OCI-LY7 (cell line): ENCODE measurements at regions not wholly inside any gene's neighbourhood (a gene's known extent, or its start where the extent isn't known, plus 50 kb on each side); places are given as distances from the start of the nearest gene placed in this dataset.
"Not testable (repeated sequence)": the region's sequence is repeated elsewhere in the genome, so short reads cannot be mapped to it uniquely, and the experiment has no call there.

Source experiments
- BruUV-seq: library from RNA; stranded (reverse); fragments of 400-500 nt; replicated peaks from 2 replicates; lab custom pipeline; 2021; lab: Mats Ljungman, UMichigan
- CTCF ChIA-PET: fragments of 300-600 bp; sonication (Branson Sonifier 250); formaldehyde crosslinking; loops from one replicate; lab custom pipeline; 2022; ENCODE audit warnings: antibody characterized with exemption; ENCODE audit not compliant: unreplicated experiment; lab: Charles Lee
- POLR2A ChIA-PET: fragments of 300-600 bp; sonication (Branson Sonifier 250); formaldehyde crosslinking; loops from one replicate; lab custom pipeline; 2022; ENCODE audit warnings: antibody characterized with exemption; lab: Charles Lee
- DNase-seq: peaks from one replicate; pipeline ENCODE4 v3.0.0-alpha.2; 2015; ENCODE audit warnings: low spot score
- H2AFZ ChIP-seq: fragments of 200-600 bp; sonication (generic), shearing (Covaris generic); 2 replicates; pipeline ENCODE4 v1.6.1; 2014; ENCODE audit warnings: mild to moderate bottlenecking, antibody characterized with exemption, low read length, moderate library complexity
- H3K27ac ChIP-seq: fragments of 200-600 bp; sonication (generic); 2 replicates; pipeline ENCODE4 v1.5.1; 2014; ENCODE audit warnings: mixed run types, low read depth, mild to moderate bottlenecking, moderate library complexity, low read length, inconsistent platforms; ENCODE audit not compliant: poor library complexity, severe bottlenecking
- H3K36me3 ChIP-seq: fragments of 200-600 bp; sonication (generic); 2 replicates; pipeline ENCODE4 v1.6.1; 2014; ENCODE audit warnings: mild to moderate bottlenecking, antibody characterized with exemption, low read length, moderate library complexity, mixed read lengths; ENCODE audit not compliant: insufficient read depth
- H3K4me1 ChIP-seq: fragments of 200-600 bp; sonication (generic); 2 replicates; pipeline ENCODE4 v1.5.1; 2014; ENCODE audit warnings: mild to moderate bottlenecking, low read length; ENCODE audit not compliant: insufficient read depth, poor library complexity, severe bottlenecking
- H3K4me2 ChIP-seq: fragments of 200-600 bp; sonication (generic); 2 replicates; pipeline ENCODE4 v1.6.1; 2014; ENCODE audit warnings: mild to moderate bottlenecking, low read length
- H3K4me3 ChIP-seq: fragments of 200-600 bp; sonication (generic); 2 replicates; pipeline ENCODE4 v1.5.1; 2014; ENCODE audit warnings: mild to moderate bottlenecking, low read depth, low read length; ENCODE audit not compliant: poor library complexity, severe bottlenecking
- H3K79me2 ChIP-seq: fragments of 200-600 bp; sonication (generic); 2 replicates; pipeline ENCODE4 v1.6.1; 2016; ENCODE audit warnings: low read depth, mild to moderate bottlenecking, low read length, moderate library complexity, mixed read lengths; ENCODE audit not compliant: insufficient read depth
- H3K9me2 ChIP-seq: fragments of 200-600 bp; sonication (generic); 2 replicates; pipeline ENCODE4 v1.6.1; 2016; ENCODE audit warnings: mild to moderate bottlenecking, low read length, mixed read lengths; ENCODE audit not compliant: insufficient read depth
- H3K9me3 ChIP-seq: fragments of 200-600 bp; sonication (generic); 2 replicates; pipeline ENCODE4 v1.6.1; 2014; ENCODE audit warnings: mild to moderate bottlenecking, mixed run types, low read length, mixed read lengths
- H4K20me1 ChIP-seq: fragments of 200-600 bp; sonication (generic); 2 replicates; pipeline ENCODE4 v1.6.1; 2014; ENCODE audit warnings: mild to moderate bottlenecking, antibody characterized with exemption, low read length, moderate library complexity, mixed read lengths; ENCODE audit not compliant: insufficient read depth
- EZH2phosphoT487 ChIP-seq: fragments of 200-600 bp; sonication (generic); IDR thresholded peaks from 2 replicates; pipeline ENCODE4 v1.6.1; 2018; ENCODE audit warnings: low read depth, borderline replicate concordance, mild to moderate bottlenecking, mixed run types, antibody characterized with exemption, low read length, moderate library complexity, mixed read lengths
- intact Hi-C: fragments of 100-400 bp; cut with micrococcal nuclease; formaldehyde crosslinking; loops from one replicate; pipeline ENCODE4 v1.10.0; 2022; ENCODE audit not compliant: unreplicated experiment
- TF ChIP-seq, protein P1 (sequence below): fragments of 200-600 bp; sonication (generic); conservative IDR thresholded peaks from 2 replicates; pipeline ENCODE4 v1.5.1; 2014; ENCODE audit warnings: mild to moderate bottlenecking, antibody characterized with exemption, low read length, moderate library complexity, mixed read lengths

DNA sequence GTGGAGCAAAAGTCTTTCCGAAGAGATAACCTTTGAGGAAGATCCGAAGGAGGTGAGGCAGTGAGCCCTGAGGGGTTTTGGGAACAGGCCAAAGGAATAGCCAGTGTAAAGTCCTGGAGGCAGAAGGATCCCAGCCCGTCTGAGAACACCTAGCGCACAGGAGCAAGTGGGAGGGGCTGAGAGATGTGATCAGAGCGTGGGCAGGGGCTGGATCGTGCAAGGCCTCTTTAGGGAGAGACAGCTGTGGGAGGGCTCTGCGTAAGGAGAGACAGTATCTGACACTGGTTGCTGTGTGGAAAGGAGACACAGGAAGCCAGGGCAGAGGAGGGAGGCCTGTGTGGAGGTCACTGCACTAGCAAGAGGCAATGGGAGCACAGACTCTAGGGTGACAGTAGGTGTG is 68.2 kb downstream of the BARX1 start:
- no peaks in the 10 kb centered on the region for H3K4me1 ChIP-seq
- no peak overlapping the region for H3K27ac ChIP-seq
- intact Hi-C loops, result no loop called here
- H3K36me3 ChIP-seq, result no peaks in the 10 kb centered on the region
- BruUV-seq, result no TSS peak
- no peak overlapping the region for H2AFZ ChIP-seq
- no peaks in the 10 kb centered on the region for H4K20me1 ChIP-seq
- CTCF ChIA-PET, result no interaction called here
- H3K79me2 ChIP-seq, result no peaks in the 10 kb centered on the region
- no peak overlapping the region for H3K4me2 ChIP-seq
- H3K4me3 ChIP-seq, result no peak overlapping the region
- H3K9me2 ChIP-seq, result no peaks in the 10 kb centered on the region
- TF ChIP-seq, protein P1, sequence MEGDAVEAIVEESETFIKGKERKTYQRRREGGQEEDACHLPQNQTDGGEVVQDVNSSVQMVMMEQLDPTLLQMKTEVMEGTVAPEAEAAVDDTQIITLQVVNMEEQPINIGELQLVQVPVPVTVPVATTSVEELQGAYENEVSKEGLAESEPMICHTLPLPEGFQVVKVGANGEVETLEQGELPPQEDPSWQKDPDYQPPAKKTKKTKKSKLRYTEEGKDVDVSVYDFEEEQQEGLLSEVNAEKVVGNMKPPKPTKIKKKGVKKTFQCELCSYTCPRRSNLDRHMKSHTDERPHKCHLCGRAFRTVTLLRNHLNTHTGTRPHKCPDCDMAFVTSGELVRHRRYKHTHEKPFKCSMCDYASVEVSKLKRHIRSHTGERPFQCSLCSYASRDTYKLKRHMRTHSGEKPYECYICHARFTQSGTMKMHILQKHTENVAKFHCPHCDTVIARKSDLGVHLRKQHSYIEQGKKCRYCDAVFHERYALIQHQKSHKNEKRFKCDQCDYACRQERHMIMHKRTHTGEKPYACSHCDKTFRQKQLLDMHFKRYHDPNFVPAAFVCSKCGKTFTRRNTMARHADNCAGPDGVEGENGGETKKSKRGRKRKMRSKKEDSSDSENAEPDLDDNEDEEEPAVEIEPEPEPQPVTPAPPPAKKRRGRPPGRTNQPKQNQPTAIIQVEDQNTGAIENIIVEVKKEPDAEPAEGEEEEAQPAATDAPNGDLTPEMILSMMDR, result no peak
- TF ChIP-seq EZH2phosphoT487, result no peak
- POLR2A ChIA-PET, result no interaction called here
- no peaks in the 10 kb centered on the region for H3K9me3 ChIP-seq
- no peak for DNase-seq

DNA sequence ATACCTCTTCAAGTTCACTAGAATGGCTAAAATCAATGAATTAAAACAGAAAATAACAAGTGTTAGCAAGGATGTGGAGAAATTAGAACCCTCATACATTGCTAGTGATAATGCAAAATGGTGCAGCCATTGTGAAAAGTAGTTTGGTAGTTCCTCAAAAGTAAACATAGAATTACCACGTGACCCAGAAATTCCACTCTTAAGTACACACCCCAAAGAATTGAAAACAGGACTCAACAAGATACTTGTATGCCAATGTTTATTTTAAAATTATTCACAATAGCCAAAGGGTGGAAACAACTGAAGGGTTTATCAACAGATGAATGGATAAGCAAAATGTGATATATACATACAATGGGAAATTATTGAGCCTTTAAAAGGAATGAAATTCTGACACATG is 70.3 kb downstream of the BARX1 start:
- no peak overlapping the region for H3K4me3 ChIP-seq
- no peak overlapping the region for H3K27ac ChIP-seq
- no peaks in the 10 kb centered on the region for H4K20me1 ChIP-seq
- BruUV-seq, result no TSS peak
- no peak for DNase-seq
- H3K36me3 ChIP-seq, result no peaks in the 10 kb centered on the region
- CTCF ChIA-PET, result no interaction called here
- H2AFZ ChIP-seq, result no peak overlapping the region
- TF ChIP-seq EZH2phosphoT487, result no peak
- TF ChIP-seq, protein P1, result no peak
- no peaks in the 10 kb centered on the region for H3K79me2 ChIP-seq
- intact Hi-C loops, result no loop called here
- H3K4me2 ChIP-seq, result no peak overlapping the region
- POLR2A ChIA-PET, result no interaction called here
- no peaks in the 10 kb centered on the region for H3K9me2 ChIP-seq
- no peaks in the 10 kb centered on the region for H3K4me1 ChIP-seq
- H3K9me3 ChIP-seq, result no peaks in the 10 kb centered on the region

DNA sequence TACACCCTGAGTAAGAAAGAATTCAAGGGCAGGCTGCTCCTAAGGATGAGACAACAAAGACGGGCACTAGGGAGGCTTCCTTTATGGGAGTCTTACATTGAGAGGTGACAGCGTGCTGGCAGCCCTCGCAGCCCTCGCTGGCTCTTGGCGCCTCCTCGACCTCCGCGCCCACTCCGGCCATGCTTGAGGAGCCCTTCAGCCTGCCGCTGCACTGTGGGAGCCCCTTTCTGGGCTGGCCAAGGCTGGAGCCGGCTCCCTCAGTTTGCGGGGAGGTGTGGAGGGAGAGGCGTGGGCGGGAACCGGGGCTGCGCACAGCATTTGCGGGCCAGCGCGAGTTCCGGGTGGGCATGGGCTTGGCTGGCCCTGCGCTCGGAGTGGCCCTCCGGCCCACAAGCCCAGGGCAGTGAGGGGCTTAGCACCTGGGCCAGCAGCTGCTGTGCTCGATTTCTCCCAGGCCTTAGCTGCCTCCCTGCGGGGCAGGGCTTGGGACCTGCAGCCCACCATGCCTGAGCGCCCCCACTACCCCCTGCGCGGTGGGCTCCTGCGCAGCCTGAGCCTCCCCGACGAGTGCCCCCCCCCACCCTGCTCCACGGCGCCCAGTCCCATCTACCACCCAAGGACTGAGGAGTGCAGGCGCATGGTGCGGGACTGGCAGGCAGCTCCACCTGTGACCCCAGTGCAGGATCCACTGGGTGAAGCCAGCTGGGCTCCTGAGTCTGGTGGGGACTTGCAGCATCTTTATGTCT is 75.3 kb downstream of the BARX1 start:
- H3K27ac ChIP-seq, H3K79me2 ChIP-seq, H3K4me3 ChIP-seq, H3K36me3 ChIP-seq, DNase-seq, H3K4me1 ChIP-seq, intact Hi-C loops, CTCF ChIA-PET, H3K4me2 ChIP-seq, H2AFZ ChIP-seq, H4K20me1 ChIP-seq, BruUV-seq, H3K9me2 ChIP-seq, POLR2A ChIA-PET: not testable (repeated sequence)
- peaks cover 12% of the 10 kb centered on the region for H3K9me3 ChIP-seq
